HG02852 (cell line): ENCODE measurements at regions not wholly inside any gene's neighbourhood (a gene's known extent, or its start where the extent isn't known, plus 50 kb on each side); places are given as distances from the start of the nearest gene placed in this dataset.

ENCODE experiments used
- ATAC-seq: cut with Tn5 transposase; IDR thresholded peaks from one replicate; pipeline ENCODE4 v1.9.1; 2021; ENCODE audit warnings: mild to moderate bottlenecking, moderate library complexity; ENCODE audit not compliant: unreplicated experiment

GRCh38 chr10:4137299-4137698 is 352.3 kb upstream of the KLF6 start:
- no peak for ATAC-seq

GRCh38 chr10:4136121-4136520 is 351.1 kb upstream of the KLF6 start:
- ATAC-seq, result peak; percentile 78

GRCh38 chr10:4132216-4132556 is 347.2 kb upstream of the KLF6 start:
- ATAC-seq, result no peak

- ATAC-seq, result peak; percentile 55
Observed at GRCh38 chr10:4131407-4132215, 346.6 kb upstream of the KLF6 start.

- no peak for ATAC-seq
Observed at GRCh38 chr10:4130685-4131084, 345.7 kb upstream of the KLF6 start.

- ATAC-seq, result no peak
Observed at GRCh38 chr10:4129866-4130477, 345.0 kb upstream of the KLF6 start.

- ATAC-seq, result peak; percentile 64
Observed at GRCh38 chr10:4127518-4128315, 342.7 kb upstream of the KLF6 start.

GRCh38 chr10:4125776-4126175 is 340.8 kb upstream of the KLF6 start:
- ATAC-seq, result no peak

GRCh38 chr10:4121502-4122380 is 336.7 kb upstream of the KLF6 start:
- ATAC-seq, result peak; percentile 72

- no peak for ATAC-seq
Observed at GRCh38 chr10:4120096-4120853, 335.3 kb upstream of the KLF6 start.

- no peak for ATAC-seq
Observed at GRCh38 chr10:4119107-4119506, 334.1 kb upstream of the KLF6 start.

GRCh38 chr10:4117604-4118003 is 332.6 kb upstream of the KLF6 start:
- ATAC-seq, result no peak

- no peak for ATAC-seq
Observed at GRCh38 chr10:4111643-4112042, 326.6 kb upstream of the KLF6 start.

- ATAC-seq, result no peak
Observed at GRCh38 chr10:4109469-4109868, 324.5 kb upstream of the KLF6 start.

GRCh38 chr10:4108693-4109092 is 323.7 kb upstream of the KLF6 start:
- ATAC-seq, result no peak

- no peak for ATAC-seq
Observed at GRCh38 chr10:4107285-4107851, 322.4 kb upstream of the KLF6 start.

GRCh38 chr10:4103603-4104002 is 318.6 kb upstream of the KLF6 start:
- no peak for ATAC-seq

- no peak for ATAC-seq
Observed at GRCh38 chr10:4102802-4103344, 317.9 kb upstream of the KLF6 start.

GRCh38 chr10:4101918-4102654 is 317.1 kb upstream of the KLF6 start:
- no peak for ATAC-seq
